Mesenchymal stem cell (in vitro differentiated cells and primary cell): ENCODE measurements at regions not wholly inside any gene's neighbourhood (a gene's known extent, or its start where the extent isn't known, plus 50 kb on each side); places are given as distances from the start of the nearest gene placed in this dataset.

Source experiments
- DNase-seq: peaks from one replicate; pipeline ENCODE4 v3.0.0-alpha.2; 2013
- H2AFZ ChIP-seq: one replicate; pipeline ENCODE4 v1.6.1; 2013; ENCODE audit warnings: low read depth, mild to moderate bottlenecking, control low read depth, inconsistent platforms, low read length, moderate library complexity
- H2AK5ac ChIP-seq: 2 replicates; pipeline ENCODE4 v1.6.1; 2013; ENCODE audit warnings: low read length, moderate library complexity, mild to moderate bottlenecking, inconsistent platforms; ENCODE audit not compliant: severe bottlenecking
- H2BK120ac ChIP-seq: one replicate; pipeline ENCODE4 v1.6.1; 2013; ENCODE audit warnings: low read depth, mild to moderate bottlenecking, inconsistent platforms, low read length, moderate library complexity
- H2BK12ac ChIP-seq, 2 experiments: one replicate each; pipeline ENCODE4 v1.6.1; 2013; ENCODE audit warnings: inconsistent platforms in 2 of 2, low read length in 2 of 2, mild to moderate bottlenecking in 2 of 2, moderate library complexity in 2 of 2, control low read depth in 1 of 2
- H2BK15ac ChIP-seq: one replicate; pipeline ENCODE4 v1.6.1; 2013; ENCODE audit warnings: mild to moderate bottlenecking, low read depth, inconsistent platforms; ENCODE audit not compliant: poor library complexity, severe bottlenecking
- H2BK5ac ChIP-seq: 2 replicates; pipeline ENCODE4 v1.6.1; 2013; ENCODE audit warnings: low read depth, mild to moderate bottlenecking, low read length, control low read depth, inconsistent platforms; ENCODE audit not compliant: poor library complexity, severe bottlenecking
- H3K14ac ChIP-seq, 2 experiments: one replicate each; pipeline ENCODE4 v1.6.1; 2013; ENCODE audit warnings: inconsistent platforms in 2 of 2, low read length in 2 of 2, control low read depth in 1 of 2, mild to moderate bottlenecking in 1 of 2, moderate library complexity in 1 of 2
- H3K18ac ChIP-seq, 2 experiments: one replicate each; pipeline ENCODE4 v1.6.1; 2013; ENCODE audit warnings: inconsistent platforms in 2 of 2, low read length in 2 of 2, control low read depth in 1 of 2, low read depth in 1 of 2, mild to moderate bottlenecking in 1 of 2
- H3K23ac ChIP-seq, 2 experiments: one replicate each; pipeline ENCODE4 v1.6.1; 2013; ENCODE audit warnings: inconsistent platforms in 2 of 2, low read length in 2 of 2, mild to moderate bottlenecking in 2 of 2, moderate library complexity in 2 of 2, control low read depth in 1 of 2
- H3K27ac ChIP-seq: 2 replicates; pipeline ENCODE4 v1.5.1; 2013; ENCODE audit warnings: mild to moderate bottlenecking, moderate library complexity, low read length, control low read depth, inconsistent platforms; ENCODE audit not compliant: poor library complexity, severe bottlenecking
- H3K27me3 ChIP-seq, 2 experiments: 2 replicates each; pipeline versions ENCODE4 v1.6.1 to v1.7.0; 2013; ENCODE audit warnings: low read length in 2 of 2, mild to moderate bottlenecking in 2 of 2, moderate library complexity in 2 of 2, control low read depth in 1 of 2, inconsistent platforms in 1 of 2; ENCODE audit not compliant: control insufficient read depth in 1 of 2, insufficient read depth in 1 of 2
- H3K36me3 ChIP-seq, 2 experiments: 2 replicates each; pipeline versions ENCODE4 v1.6.1 to v1.7.0; 2013; ENCODE audit warnings: low read length in 2 of 2, control low read depth in 1 of 2, inconsistent platforms in 1 of 2, low read depth in 1 of 2, mild to moderate bottlenecking in 1 of 2; ENCODE audit not compliant: insufficient read depth in 2 of 2, control insufficient read depth in 1 of 2
- H3K4ac ChIP-seq, 2 experiments: one replicate each; pipeline ENCODE4 v1.6.1; 2013; ENCODE audit warnings: inconsistent platforms in 2 of 2, low read length in 2 of 2, mild to moderate bottlenecking in 2 of 2, moderate library complexity in 2 of 2, control low read depth in 1 of 2, low read depth in 1 of 2
- H3K4me1 ChIP-seq: 2 replicates; pipeline ENCODE4 v1.6.1; 2013; ENCODE audit warnings: low read depth, low read length, control low read depth; ENCODE audit not compliant: control insufficient read depth, insufficient read depth
- H3K4me2 ChIP-seq: 2 replicates; pipeline ENCODE4 v1.6.1; 2013; ENCODE audit warnings: low read length, mild to moderate bottlenecking, inconsistent platforms; ENCODE audit not compliant: poor library complexity, severe bottlenecking
- H3K4me3 ChIP-seq, 2 experiments: 2 replicates each; pipeline versions ENCODE4 v1.5.1 to v1.7.0; 2013; ENCODE audit warnings: low read length in 2 of 2, mild to moderate bottlenecking in 2 of 2, control low read depth in 1 of 2, low read depth in 1 of 2; ENCODE audit not compliant: insufficient read depth in 1 of 2
- H3K79me1 ChIP-seq: replicated peaks from 2 replicates; pipeline ENCODE4 v1.6.1; 2013; ENCODE audit warnings: mild to moderate bottlenecking, control low read depth, low read length, inconsistent platforms; ENCODE audit not compliant: poor library complexity, severe bottlenecking
- H3K9ac ChIP-seq: 2 replicates; pipeline ENCODE4 v1.7.0; 2013; ENCODE audit warnings: mild to moderate bottlenecking, low read length, moderate library complexity
- H3K9me3 ChIP-seq: 2 replicates; pipeline ENCODE4 v1.7.0; 2013; ENCODE audit warnings: mild to moderate bottlenecking, low read length; ENCODE audit not compliant: control insufficient read depth
- H4K8ac ChIP-seq: one replicate; pipeline ENCODE4 v1.6.1; 2013; ENCODE audit warnings: inconsistent platforms, mild to moderate bottlenecking, low read length, moderate library complexity
- H4K91ac ChIP-seq: one replicate; pipeline ENCODE4 v1.6.1; 2013; ENCODE audit warnings: mild to moderate bottlenecking, low read length, inconsistent platforms
- WGBS: methylation state at CpG from one replicate; pipeline ENCODE4 v1.1.7; 2013; ENCODE audit warnings: mixed read lengths; 5-methylcytosine and 5-hydroxymethylcytosine counted together

DNA sequence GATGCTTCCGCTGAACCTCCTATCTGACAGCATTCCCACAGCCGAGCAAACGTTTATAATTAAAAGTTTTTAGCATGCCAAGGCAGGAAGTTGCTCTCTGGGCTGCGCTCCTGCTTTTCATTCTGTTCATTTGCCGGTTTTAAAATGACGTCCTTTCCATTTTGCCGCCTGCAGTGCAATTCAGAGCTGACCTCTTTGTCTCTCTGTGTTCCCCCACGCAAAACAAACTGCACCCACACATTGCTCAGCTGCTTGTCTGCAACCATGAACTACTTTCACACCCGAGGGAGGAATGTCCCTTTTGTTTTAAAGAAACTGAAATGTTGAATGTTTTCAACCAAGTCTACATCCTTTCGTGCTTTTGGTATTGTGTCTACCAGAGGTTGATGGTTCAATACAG is 416.5 kb downstream of the EFNB2 start:
- Histone ChIP-seq H2BK15ac (no peak overlapping the region), H2BK5ac (no peak overlapping the region), H2AK5ac (no peak overlapping the region), H3K4me1 (no peaks in the 10 kb centered on the region), H3K4me3 (no peak overlapping the region), H3K27ac (no peak overlapping the region), H3K9me3 (no peaks in the 10 kb centered on the region), H4K8ac (no peak overlapping the region), H3K14ac (no peak overlapping the region), H2BK12ac (no peak overlapping the region), H2BK120ac (no peak overlapping the region), H3K27me3 (no peaks in the 10 kb centered on the region), H3K79me1 (no peaks in the 10 kb centered on the region), H3K4ac (no peak overlapping the region), H4K91ac (no peak overlapping the region), H3K18ac (no peak overlapping the region), H2AFZ (no peak overlapping the region), H3K9ac (no peak overlapping the region), H3K36me3 (no peaks in the 10 kb centered on the region), H3K4me2 (no peak overlapping the region), H3K23ac (no peak overlapping the region)
- no peak for DNase-seq
- 68% methylated on average over 7 of the region's 10 CpGs for WGBS

DNA sequence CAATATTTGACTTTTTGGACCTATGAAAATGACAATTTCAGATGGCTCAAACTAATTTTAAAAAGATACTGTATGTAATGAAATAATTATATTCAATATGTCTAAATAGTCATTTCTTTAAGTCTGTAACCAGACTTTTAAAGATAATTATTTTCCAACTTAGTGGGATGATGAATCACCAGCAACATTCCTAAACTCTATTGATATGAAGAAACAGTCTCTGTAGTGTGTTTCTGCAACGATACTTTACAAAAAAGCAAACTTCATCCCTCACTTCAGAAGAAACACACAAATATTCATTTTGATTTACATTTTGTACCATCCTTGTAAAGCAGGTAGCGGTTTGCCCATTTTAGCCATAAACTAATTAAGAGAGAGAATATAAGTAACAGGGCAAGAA is 417.4 kb downstream of the EFNB2 start:
- no peaks in the 10 kb centered on the region for H3K36me3 ChIP-seq
- no peak overlapping the region for H3K4me3 ChIP-seq
- no peak overlapping the region for H3K4ac ChIP-seq
- no peak overlapping the region for H2BK12ac ChIP-seq
- no peak overlapping the region for H3K27ac ChIP-seq
- H3K18ac ChIP-seq = no peak overlapping the region
- 81% methylated on average over 2 of the region's 2 CpGs for WGBS
- no peak overlapping the region for H2AFZ ChIP-seq
- H4K8ac ChIP-seq = no peak overlapping the region
- no peak overlapping the region for H3K14ac ChIP-seq
- H3K27me3 ChIP-seq = no peaks in the 10 kb centered on the region
- H3K79me1 ChIP-seq = no peaks in the 10 kb centered on the region
- no peak for DNase-seq
- H3K4me1 ChIP-seq = no peaks in the 10 kb centered on the region
- no peak overlapping the region for H3K9ac ChIP-seq
- no peak overlapping the region for H3K4me2 ChIP-seq
- no peak overlapping the region for H4K91ac ChIP-seq
- H2AK5ac ChIP-seq = no peak overlapping the region
- H2BK120ac ChIP-seq = no peak overlapping the region
- no peak overlapping the region for H3K23ac ChIP-seq
- no peaks in the 10 kb centered on the region for H3K9me3 ChIP-seq
- H2BK5ac ChIP-seq = no peak overlapping the region
- H2BK15ac ChIP-seq = no peak overlapping the region

DNA sequence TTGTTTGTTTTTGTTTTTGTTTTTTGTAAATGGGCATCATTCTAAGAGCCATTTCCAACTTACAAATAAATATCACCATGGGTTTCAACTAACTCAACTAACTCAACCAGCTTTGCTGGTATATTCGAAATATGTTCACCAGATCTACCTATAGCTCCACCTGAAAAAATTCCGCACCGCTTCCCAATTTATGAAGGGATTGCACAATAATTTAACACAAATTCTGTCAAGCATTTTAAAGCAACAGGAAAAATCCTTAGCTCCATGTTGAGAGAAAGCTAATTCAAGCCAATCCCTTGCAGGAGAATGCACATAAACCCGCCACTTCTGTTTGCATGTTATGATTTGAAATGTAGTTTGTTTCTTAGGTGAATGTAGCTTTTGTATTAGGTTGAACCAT is 417.8 kb downstream of the EFNB2 start:
- H2AFZ ChIP-seq = no peak overlapping the region
- 96% methylated on average over 4 of the region's 4 CpGs for WGBS
- H3K23ac ChIP-seq = no peak overlapping the region
- no peak overlapping the region for H3K9ac ChIP-seq
- no peak overlapping the region for H3K14ac ChIP-seq
- no peak overlapping the region for H4K8ac ChIP-seq
- no peak overlapping the region for H2BK5ac ChIP-seq
- H2BK12ac ChIP-seq = no peak overlapping the region
- H3K4ac ChIP-seq = no peak overlapping the region
- H3K4me2 ChIP-seq = no peak overlapping the region
- H3K9me3 ChIP-seq = no peaks in the 10 kb centered on the region
- H2AK5ac ChIP-seq = no peak overlapping the region
- no peak overlapping the region for H2BK15ac ChIP-seq
- H3K79me1 ChIP-seq = no peaks in the 10 kb centered on the region
- no peak overlapping the region for H3K18ac ChIP-seq
- no peaks in the 10 kb centered on the region for H3K27me3 ChIP-seq
- H3K27ac ChIP-seq = no peak overlapping the region
- DNase-seq = no peak
- no peaks in the 10 kb centered on the region for H3K4me1 ChIP-seq
- no peak overlapping the region for H4K91ac ChIP-seq
- H3K36me3 ChIP-seq = no peaks in the 10 kb centered on the region
- no peak overlapping the region for H2BK120ac ChIP-seq
- H3K4me3 ChIP-seq = no peak overlapping the region

DNA sequence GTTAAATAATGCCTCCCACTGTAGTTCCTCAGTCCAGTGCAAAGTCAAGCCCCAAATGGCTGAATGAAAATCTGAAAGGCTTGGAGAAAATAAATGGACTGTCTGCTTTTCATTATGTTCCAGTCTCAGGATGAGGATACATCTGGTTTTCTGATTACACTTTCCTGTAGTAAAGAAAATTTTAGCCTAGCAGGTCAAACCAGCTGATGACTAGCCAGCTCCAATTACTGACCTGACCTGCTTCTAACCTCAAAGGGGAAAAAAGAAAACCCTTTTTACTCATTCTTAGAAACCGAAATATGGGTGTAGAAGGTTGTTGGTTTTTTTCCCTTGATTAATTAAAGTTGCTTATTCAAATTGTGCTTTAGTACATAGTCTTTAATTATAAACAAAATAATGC is 418.4 kb downstream of the EFNB2 start:
- no peak overlapping the region for H3K23ac ChIP-seq
- DNase-seq = no peak
- H2AFZ ChIP-seq = no peak overlapping the region
- no peak overlapping the region for H2BK5ac ChIP-seq
- no peak overlapping the region for H2BK120ac ChIP-seq
- no peak overlapping the region for H2BK12ac ChIP-seq
- no peak overlapping the region for H3K27ac ChIP-seq
- WGBS = no CpG with 5 or more reads among the region's 1 CpG
- H4K8ac ChIP-seq = no peak overlapping the region
- no peak overlapping the region for H3K14ac ChIP-seq
- no peaks in the 10 kb centered on the region for H3K27me3 ChIP-seq
- no peak overlapping the region for H3K18ac ChIP-seq
- H2BK15ac ChIP-seq = no peak overlapping the region
- no peak overlapping the region for H4K91ac ChIP-seq
- H3K4me1 ChIP-seq = no peaks in the 10 kb centered on the region
- no peak overlapping the region for H3K4ac ChIP-seq
- no peaks in the 10 kb centered on the region for H3K79me1 ChIP-seq
- H3K9ac ChIP-seq = no peak overlapping the region
- no peaks in the 10 kb centered on the region for H3K9me3 ChIP-seq
- no peaks in the 10 kb centered on the region for H3K36me3 ChIP-seq
- no peak overlapping the region for H3K4me3 ChIP-seq
- H3K4me2 ChIP-seq = no peak overlapping the region
- no peak overlapping the region for H2AK5ac ChIP-seq
